HEK293 (cell line): ENCODE measurements at regions not wholly inside any gene's neighbourhood (a gene's known extent, or its start where the extent isn't known, plus 50 kb on each side); places are given as distances from the start of the nearest gene placed in this dataset.
"Not testable (repeated sequence)": the region's sequence is repeated elsewhere in the genome, so short reads cannot be mapped to it uniquely, and the experiment has no call there.

Source experiments
- CTCF ChIA-PET: fragments of 350-600 bp; formaldehyde crosslinking; extraction: SDS; loops from one replicate; lab custom pipeline; 2021; ENCODE audit warnings: antibody characterized with exemption; lab: Yijun Ruan, JAX
- POLR2A ChIA-PET: fragments of 300-600 bp; formaldehyde crosslinking; extraction: SDS; loops from one replicate; lab custom pipeline; 2020; ENCODE audit warnings: antibody characterized with exemption, inconsistent platforms; lab: Yijun Ruan, JAX
- H3K27ac ChIP-seq: fragments of 200-500 bp; sonication (Bioruptor generic); 2 replicates; pipeline ENCODE4 v1.5.1; 2014; ENCODE audit warnings: low read depth, low read length, control low read depth, inconsistent platforms; ENCODE audit errors: extremely low read depth
- H3K36me3 ChIP-seq, 2 experiments: fragments of 200-500 bp in 1 of 2; sonication (Bioruptor generic) in 1 of 2; 1 replicate in 1 of 2; 2 replicates in 1 of 2; pipeline ENCODE4 v1.5.1; 2014 to 2017; ENCODE audit warnings: inconsistent platforms in 2 of 2, low read length in 2 of 2; ENCODE audit not compliant: control insufficient read depth in 2 of 2, insufficient read depth in 1 of 2
- H3K4me1 ChIP-seq: fragments of 200-500 bp; sonication (Bioruptor generic); 2 replicates; pipeline ENCODE4 v1.5.1; 2014; ENCODE audit warnings: mild to moderate bottlenecking, low read length, inconsistent platforms; ENCODE audit not compliant: control insufficient read depth, insufficient read depth
- H3K4me3 ChIP-seq: 2 replicates; pipeline ENCODE4 v1.5.1; 2011; ENCODE audit warnings: low read depth, mild to moderate bottlenecking, control low read depth, low read length, moderate library complexity
- H3K9me3 ChIP-seq: fragments of 200-500 bp; sonication (Bioruptor generic); 2 replicates; pipeline ENCODE4 v1.5.1; 2014; ENCODE audit warnings: low read depth, low read length, inconsistent platforms; ENCODE audit not compliant: control insufficient read depth, insufficient read depth
- KLF10 ChIP-seq: fragments of 450-650 bp; IDR thresholded peaks from 2 replicates; pipeline ENCODE4 v1.5.1; 2018; ENCODE audit warnings: missing biosample characterization, mild to moderate bottlenecking, missing genetic modification characterization
- MZF1 ChIP-seq: fragments of 450-650 bp; formaldehyde crosslinking; IDR thresholded peaks from 2 replicates; pipeline ENCODE4 v1.5.1; 2017; ENCODE audit warnings: missing biosample characterization, missing genetic modification characterization, borderline replicate concordance
- SETDB1 ChIP-seq: IDR thresholded peaks from one replicate; pipeline ENCODE4 v1.6.1; 2017; ENCODE audit warnings: mild to moderate bottlenecking, low read length, moderate library complexity, mixed read lengths; ENCODE audit not compliant: insufficient read length
- ZBTB20 ChIP-seq: fragments of 450-650 bp; formaldehyde crosslinking; IDR thresholded peaks from 2 replicates; pipeline ENCODE4 v1.5.1; 2016; ENCODE audit warnings: missing biosample characterization, missing genetic modification characterization
- ZFP37 ChIP-seq: fragments of 450-650 bp; formaldehyde crosslinking; IDR thresholded peaks from 2 replicates; pipeline ENCODE4 v1.5.1; 2016; ENCODE audit warnings: missing biosample characterization, missing genetic modification characterization
- ZIC2 ChIP-seq: fragments of 450-650 bp; formaldehyde crosslinking; IDR thresholded peaks from 2 replicates; pipeline ENCODE4 v1.5.1; 2016; ENCODE audit warnings: missing biosample characterization, missing genetic modification characterization
- ZNF174 ChIP-seq: fragments of 450-650 bp; formaldehyde crosslinking; IDR thresholded peaks from 2 replicates; pipeline ENCODE4 v1.5.0; 2017; ENCODE audit warnings: missing biosample characterization, mild to moderate bottlenecking, missing genetic modification characterization
- ZNF239 ChIP-seq: fragments of 450-650 bp; formaldehyde crosslinking; IDR thresholded peaks from 2 replicates; pipeline ENCODE4 v1.5.1; 2016; ENCODE audit warnings: missing biosample characterization, missing genetic modification characterization
- ZNF274 ChIP-seq, 2 experiments: fragments of 200-500 bp in 1 of 2; fragments of 450-650 bp in 1 of 2; sonication (Bioruptor generic) in 1 of 2; formaldehyde crosslinking in 1 of 2; IDR thresholded peaks; 2 replicates each; pipeline versions ENCODE4 v1.5.1 to v1.6.1; 2014 to 2016; ENCODE audit warnings: borderline replicate concordance in 1 of 2, inconsistent platforms in 1 of 2, low read length in 1 of 2, missing biosample characterization in 1 of 2, missing genetic modification characterization in 1 of 2
- ZNF324 ChIP-seq: fragments of 450-650 bp; formaldehyde crosslinking; IDR thresholded peaks from 2 replicates; pipeline ENCODE4 v1.5.1; 2016; ENCODE audit warnings: missing biosample characterization, missing genetic modification characterization
- ZNF341 ChIP-seq: fragments of 450-650 bp; formaldehyde crosslinking; IDR thresholded peaks from 2 replicates; pipeline ENCODE4; 2016; ENCODE audit warnings: low read depth, missing biosample characterization, missing genetic modification characterization
- ZNF366 ChIP-seq: fragments of 450-650 bp; formaldehyde crosslinking; conservative IDR thresholded peaks from 2 replicates; pipeline ENCODE4 v1.5.1; 2016; ENCODE audit warnings: missing biosample characterization, missing genetic modification characterization
- ZNF416 ChIP-seq: fragments of 450-650 bp; formaldehyde crosslinking; IDR thresholded peaks from 2 replicates; pipeline ENCODE4 v1.5.1; 2016; ENCODE audit warnings: missing biosample characterization, missing genetic modification characterization
- ZNF514 ChIP-seq: fragments of 450-650 bp; formaldehyde crosslinking; IDR thresholded peaks from 2 replicates; pipeline ENCODE4 v1.5.1; 2016; ENCODE audit warnings: missing biosample characterization, missing genetic modification characterization
- ZNF548 ChIP-seq: fragments of 450-650 bp; formaldehyde crosslinking; IDR thresholded peaks from 2 replicates; pipeline ENCODE4 v1.5.1; 2016; ENCODE audit warnings: missing biosample characterization, missing genetic modification characterization
- ZNF660 ChIP-seq: fragments of 450-650 bp; IDR thresholded peaks from 2 replicates; pipeline ENCODE4 v1.5.1; 2018; ENCODE audit warnings: missing biosample characterization, mild to moderate bottlenecking, missing genetic modification characterization
- ZNF707 ChIP-seq: fragments of 450-650 bp; formaldehyde crosslinking; IDR thresholded peaks from 2 replicates; pipeline ENCODE4 v1.5.1; 2016; ENCODE audit warnings: missing biosample characterization, missing genetic modification characterization
- TF ChIP-seq, protein P1 (sequence below): fragments of 450-650 bp; formaldehyde crosslinking; IDR thresholded peaks from 2 replicates; pipeline ENCODE4 v1.5.1; 2016; ENCODE audit warnings: missing biosample characterization, missing genetic modification characterization
- TF ChIP-seq, protein P2 (sequence below): fragments of 450-650 bp; formaldehyde crosslinking; IDR thresholded peaks from 2 replicates; pipeline ENCODE4 v1.5.0; 2017; ENCODE audit warnings: missing biosample characterization, missing genetic modification characterization, borderline replicate concordance
- TF ChIP-seq, protein P3 (sequence below): fragments of 450-650 bp; formaldehyde crosslinking; IDR thresholded peaks from 2 replicates; pipeline ENCODE4 v1.5.1; 2016; ENCODE audit warnings: missing biosample characterization, missing genetic modification characterization
- TF ChIP-seq, protein P4 (sequence below): fragments of 450-650 bp; formaldehyde crosslinking; IDR thresholded peaks from 2 replicates; pipeline ENCODE4 v1.5.1; 2016; ENCODE audit warnings: missing biosample characterization, missing genetic modification characterization, borderline replicate concordance

DNA sequence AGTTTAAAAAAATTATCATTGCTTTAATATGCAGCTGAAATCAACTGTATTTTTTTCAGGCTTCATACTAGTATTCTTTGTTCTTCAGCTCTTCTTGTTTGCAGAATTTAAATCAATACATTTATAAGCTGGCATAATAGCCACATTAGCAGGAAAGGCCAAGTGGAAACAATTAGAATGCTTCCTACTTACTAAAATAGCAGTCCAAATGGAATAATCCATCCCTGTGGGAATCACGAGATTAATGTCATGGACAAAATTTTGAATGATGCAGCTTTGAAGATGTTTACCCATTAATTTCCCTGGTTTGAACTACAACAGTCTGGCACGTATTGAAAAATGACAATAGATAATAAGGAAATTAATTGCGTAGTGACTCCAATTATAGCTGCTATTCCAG lies 2650.8 kb downstream of the PCDH9 start (continued):
- TF ChIP-seq, protein P1, sequence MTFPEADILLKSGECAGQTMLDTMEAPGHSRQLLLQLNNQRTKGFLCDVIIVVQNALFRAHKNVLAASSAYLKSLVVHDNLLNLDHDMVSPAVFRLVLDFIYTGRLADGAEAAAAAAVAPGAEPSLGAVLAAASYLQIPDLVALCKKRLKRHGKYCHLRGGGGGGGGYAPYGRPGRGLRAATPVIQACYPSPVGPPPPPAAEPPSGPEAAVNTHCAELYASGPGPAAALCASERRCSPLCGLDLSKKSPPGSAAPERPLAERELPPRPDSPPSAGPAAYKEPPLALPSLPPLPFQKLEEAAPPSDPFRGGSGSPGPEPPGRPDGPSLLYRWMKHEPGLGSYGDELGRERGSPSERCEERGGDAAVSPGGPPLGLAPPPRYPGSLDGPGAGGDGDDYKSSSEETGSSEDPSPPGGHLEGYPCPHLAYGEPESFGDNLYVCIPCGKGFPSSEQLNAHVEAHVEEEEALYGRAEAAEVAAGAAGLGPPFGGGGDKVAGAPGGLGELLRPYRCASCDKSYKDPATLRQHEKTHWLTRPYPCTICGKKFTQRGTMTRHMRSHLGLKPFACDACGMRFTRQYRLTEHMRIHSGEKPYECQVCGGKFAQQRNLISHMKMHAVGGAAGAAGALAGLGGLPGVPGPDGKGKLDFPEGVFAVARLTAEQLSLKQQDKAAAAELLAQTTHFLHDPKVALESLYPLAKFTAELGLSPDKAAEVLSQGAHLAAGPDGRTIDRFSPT (tag by site-specific recombination), result no peak

DNA sequence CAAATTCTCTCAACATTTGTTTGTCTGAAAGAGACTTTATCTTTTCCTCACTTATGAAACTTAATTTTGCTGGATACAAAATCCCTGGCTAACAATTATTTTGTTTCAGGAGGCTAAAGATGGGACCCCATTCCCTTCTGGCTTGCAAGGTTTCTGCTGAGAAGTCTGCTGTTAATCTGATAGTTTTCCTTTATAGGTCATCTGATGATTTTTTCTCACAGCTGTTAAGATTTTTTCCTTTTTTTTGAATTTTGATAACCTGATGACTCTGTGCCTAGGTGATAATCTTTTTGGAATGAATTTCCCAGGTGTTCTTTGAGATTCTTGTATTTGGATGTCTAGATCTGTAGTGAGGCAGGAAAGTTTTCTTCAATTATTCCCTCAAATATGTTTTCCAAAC lies 2661.4 kb downstream of the PCDH9 start:
- ChIA-PET POLR2A (no interaction called here), CTCF (no interaction called here)
- H3K27ac ChIP-seq, result no peak overlapping the region
- no peaks in the 10 kb centered on the region for H3K9me3 ChIP-seq
- H3K4me1 ChIP-seq, result no peaks in the 10 kb centered on the region
- no peak overlapping the region for H3K4me3 ChIP-seq
- TF ChIP-seq, protein P2, sequence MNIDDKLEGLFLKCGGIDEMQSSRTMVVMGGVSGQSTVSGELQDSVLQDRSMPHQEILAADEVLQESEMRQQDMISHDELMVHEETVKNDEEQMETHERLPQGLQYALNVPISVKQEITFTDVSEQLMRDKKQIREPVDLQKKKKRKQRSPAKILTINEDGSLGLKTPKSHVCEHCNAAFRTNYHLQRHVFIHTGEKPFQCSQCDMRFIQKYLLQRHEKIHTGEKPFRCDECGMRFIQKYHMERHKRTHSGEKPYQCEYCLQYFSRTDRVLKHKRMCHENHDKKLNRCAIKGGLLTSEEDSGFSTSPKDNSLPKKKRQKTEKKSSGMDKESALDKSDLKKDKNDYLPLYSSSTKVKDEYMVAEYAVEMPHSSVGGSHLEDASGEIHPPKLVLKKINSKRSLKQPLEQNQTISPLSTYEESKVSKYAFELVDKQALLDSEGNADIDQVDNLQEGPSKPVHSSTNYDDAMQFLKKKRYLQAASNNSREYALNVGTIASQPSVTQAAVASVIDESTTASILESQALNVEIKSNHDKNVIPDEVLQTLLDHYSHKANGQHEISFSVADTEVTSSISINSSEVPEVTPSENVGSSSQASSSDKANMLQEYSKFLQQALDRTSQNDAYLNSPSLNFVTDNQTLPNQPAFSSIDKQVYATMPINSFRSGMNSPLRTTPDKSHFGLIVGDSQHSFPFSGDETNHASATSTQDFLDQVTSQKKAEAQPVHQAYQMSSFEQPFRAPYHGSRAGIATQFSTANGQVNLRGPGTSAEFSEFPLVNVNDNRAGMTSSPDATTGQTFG (tag by site-specific recombination), result no peak
- TF ChIP-seq MZF1 (tag by site-specific recombination), result no peak
- no peak for TF ChIP-seq ZBTB20 (tag by site-specific recombination)
- peak; percentile 50 for TF ChIP-seq SETDB1
- TF ChIP-seq ZIC2 (tag by site-specific recombination), result no peak
- H3K36me3 ChIP-seq, result no peaks in the 10 kb centered on the region

DNA sequence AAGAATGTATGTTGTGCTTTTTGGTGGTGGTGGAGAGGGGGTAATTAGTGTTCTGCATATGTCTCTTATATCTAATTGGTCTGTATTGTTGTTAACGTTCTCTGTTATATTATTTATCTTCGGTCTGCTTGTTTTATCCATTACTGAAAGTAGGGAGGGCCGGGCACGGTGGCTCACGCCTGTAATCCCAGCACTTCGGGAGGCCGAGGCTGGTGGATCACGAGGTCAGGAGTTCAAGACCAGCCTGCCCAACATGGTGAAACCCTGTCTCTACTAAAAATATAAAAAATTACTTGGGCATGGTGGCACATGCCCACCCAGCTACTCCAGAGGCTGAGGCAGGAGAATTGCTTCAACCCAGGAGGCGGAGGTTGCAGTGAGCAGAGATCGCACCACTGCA lies 2672.1 kb downstream of the PCDH9 start:
- H3K9me3 ChIP-seq, H3K36me3 ChIP-seq, H3K27ac ChIP-seq, H3K4me3 ChIP-seq, CTCF ChIA-PET, POLR2A ChIA-PET, H3K4me1 ChIP-seq: not testable (repeated sequence)

DNA sequence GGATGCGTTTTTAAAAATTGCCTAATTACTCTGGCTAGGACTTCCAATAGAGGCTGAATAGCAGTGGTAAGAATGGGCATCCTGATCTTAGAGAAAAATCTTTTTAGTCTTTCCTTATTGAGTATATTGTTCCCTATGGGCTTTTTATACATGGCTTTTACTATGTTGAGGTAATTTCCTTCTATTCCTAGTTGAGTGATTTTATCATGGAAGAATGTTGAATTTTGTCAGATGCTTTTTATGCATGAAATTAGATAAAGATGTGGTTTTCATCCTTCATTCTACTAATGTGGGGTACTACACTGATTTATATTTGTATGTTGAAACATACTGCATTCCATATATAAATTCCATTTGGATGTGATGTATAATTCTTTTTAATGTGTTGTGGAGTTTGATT lies 2673.8 kb downstream of the PCDH9 start:
- Histone ChIP-seq H3K4me1 (no peaks in the 10 kb centered on the region), H3K4me3 (no peak overlapping the region), H3K27ac (no peak overlapping the region), H3K36me3 (no peaks in the 10 kb centered on the region), H3K9me3 (no peaks in the 10 kb centered on the region)
- POLR2A ChIA-PET, result no interaction called here
- CTCF ChIA-PET, result no interaction called here
- TF ChIP-seq ZNF274 (IDR thresholded peaks at IDR 0.05; ENCODE audit: low read length) (no peak), ZNF274 (tag by site-specific recombination; IDR thresholded peaks at IDR 0.05; ENCODE audit: borderline replicate concordance) (no peak), ZNF341 (tag by site-specific recombination) (no peak), ZNF660 (tag by site-specific recombination) (no peak), ZNF548 (tag by site-specific recombination) (no peak), KLF10 (no peak), ZNF174 (tag by site-specific recombination) (no peak), ZFP37 (no peak), ZNF707 (tag by site-specific recombination) (no peak), ZNF366 (no peak), ZNF514 (no peak), ZNF324 (no peak), ZNF416 (no peak), ZNF239 (tag by site-specific recombination) (no peak)
- TF ChIP-seq, protein P3, sequence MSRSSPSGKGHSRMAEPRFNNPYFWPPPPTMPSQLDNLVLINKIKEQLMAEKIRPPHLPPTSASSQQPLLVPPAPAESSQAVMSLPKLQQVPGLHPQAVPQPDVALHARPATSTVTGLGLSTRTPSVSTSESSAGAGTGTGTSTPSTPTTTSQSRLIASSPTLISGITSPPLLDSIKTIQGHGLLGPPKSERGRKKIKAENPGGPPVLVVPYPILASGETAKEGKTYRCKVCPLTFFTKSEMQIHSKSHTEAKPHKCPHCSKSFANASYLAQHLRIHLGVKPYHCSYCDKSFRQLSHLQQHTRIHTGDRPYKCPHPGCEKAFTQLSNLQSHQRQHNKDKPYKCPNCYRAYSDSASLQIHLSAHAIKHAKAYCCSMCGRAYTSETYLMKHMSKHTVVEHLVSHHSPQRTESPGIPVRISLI (tag by site-specific recombination), result no peak
- TF ChIP-seq, protein P4, sequence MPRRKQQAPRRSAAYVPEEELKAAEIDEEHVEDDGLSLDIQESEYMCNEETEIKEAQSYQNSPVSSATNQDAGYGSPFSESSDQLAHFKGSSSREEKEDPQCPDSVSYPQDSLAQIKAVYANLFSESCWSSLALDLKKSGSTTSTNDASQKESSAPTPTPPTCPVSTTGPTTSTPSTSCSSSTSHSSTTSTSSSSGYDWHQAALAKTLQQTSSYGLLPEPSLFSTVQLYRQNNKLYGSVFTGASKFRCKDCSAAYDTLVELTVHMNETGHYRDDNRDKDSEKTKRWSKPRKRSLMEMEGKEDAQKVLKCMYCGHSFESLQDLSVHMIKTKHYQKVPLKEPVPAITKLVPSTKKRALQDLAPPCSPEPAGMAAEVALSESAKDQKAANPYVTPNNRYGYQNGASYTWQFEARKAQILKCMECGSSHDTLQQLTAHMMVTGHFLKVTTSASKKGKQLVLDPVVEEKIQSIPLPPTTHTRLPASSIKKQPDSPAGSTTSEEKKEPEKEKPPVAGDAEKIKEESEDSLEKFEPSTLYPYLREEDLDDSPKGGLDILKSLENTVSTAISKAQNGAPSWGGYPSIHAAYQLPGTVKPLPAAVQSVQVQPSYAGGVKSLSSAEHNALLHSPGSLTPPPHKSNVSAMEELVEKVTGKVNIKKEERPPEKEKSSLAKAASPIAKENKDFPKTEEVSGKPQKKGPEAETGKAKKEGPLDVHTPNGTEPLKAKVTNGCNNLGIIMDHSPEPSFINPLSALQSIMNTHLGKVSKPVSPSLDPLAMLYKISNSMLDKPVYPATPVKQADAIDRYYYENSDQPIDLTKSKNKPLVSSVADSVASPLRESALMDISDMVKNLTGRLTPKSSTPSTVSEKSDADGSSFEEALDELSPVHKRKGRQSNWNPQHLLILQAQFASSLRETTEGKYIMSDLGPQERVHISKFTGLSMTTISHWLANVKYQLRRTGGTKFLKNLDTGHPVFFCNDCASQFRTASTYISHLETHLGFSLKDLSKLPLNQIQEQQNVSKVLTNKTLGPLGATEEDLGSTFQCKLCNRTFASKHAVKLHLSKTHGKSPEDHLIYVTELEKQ (tag by site-specific recombination), result no peak
